NCI-H2029 treated with DMSO at 0.1 percent for 48 hours (cell line): ENCODE measurements at regions not wholly inside any gene's neighbourhood (a gene's known extent, or its start where the extent isn't known, plus 50 kb on each side); places are given as distances from the start of the nearest gene placed in this dataset.
A peak's percentile ranks its signal among the peaks of the same experiment; 100 is the strongest.

ENCODE experiments used
- DNase-seq: peaks from one replicate; lab custom pipeline; 2025; lab: John Stamatoyannopoulos, UW

- DNase-seq: no peak
Measured at GRCh38 chr13:74966275-74966674, 515.7 kb downstream of the TBC1D4 start.

GRCh38 chr13:74945637-74946036, 536.3 kb downstream of the TBC1D4 start:
- DNase-seq: no peak

GRCh38 chr13:74931698-74932433, 550.1 kb downstream of the TBC1D4 start:
- DNase-seq: no peak

DNA sequence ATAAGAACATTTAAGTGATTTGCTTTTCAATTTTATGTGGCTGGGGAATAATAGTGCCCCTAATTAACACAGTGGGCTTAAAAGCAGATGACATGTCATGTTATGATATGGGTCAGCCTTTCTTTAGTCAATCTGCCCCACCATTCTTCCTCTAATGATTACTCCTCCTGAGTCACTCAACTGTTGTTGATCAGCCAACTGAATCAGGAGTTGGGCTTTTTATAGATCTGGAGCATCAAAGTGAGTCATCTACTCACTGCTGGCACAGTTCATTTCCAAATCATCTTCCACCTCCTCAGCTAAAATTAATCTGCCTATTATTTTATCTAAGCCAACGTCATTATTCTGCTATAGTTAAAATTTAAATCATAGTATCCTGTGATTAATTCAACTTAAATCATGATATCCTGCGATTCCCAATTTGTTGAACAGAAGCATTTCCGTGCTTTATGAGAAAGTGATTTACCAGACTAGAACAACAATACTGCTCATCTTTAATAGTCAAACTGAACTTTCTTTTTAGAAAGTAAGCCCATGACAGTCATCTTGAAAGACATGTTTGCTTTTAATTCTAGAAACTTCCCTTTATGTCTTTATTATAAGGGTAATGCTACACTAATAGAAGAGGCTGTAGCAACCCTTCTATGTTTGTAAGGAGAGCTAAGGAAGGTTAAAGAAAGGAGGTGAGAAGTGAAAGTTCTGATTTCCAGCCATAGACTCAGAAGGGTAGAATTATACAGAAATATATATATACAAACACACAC, 551.4 kb downstream of the TBC1D4 start:
- no peak for DNase-seq

DNA sequence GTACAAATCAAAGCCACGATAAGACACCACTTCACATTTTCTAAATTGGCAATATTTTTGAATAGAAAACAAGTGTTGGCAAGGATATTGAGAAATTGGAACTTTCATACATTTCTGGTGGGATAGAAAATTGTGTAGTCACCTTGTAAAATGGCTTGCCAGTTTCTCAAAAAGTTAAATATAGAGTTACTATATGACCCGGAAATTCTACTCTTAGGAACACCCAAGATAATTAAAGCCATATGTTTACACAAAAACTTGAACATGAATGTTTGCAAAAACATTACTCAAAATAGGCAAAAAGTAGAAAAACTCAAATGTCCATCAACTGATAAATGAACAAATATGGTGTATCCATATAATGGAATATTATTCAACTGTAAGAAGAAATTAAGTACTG, 552.5 kb downstream of the TBC1D4 start:
- DNase-seq: no peak

- no peak for DNase-seq
Measured at GRCh38 chr13:74927823-74928222, 554.1 kb downstream of the TBC1D4 start.

- no peak for DNase-seq
Measured at GRCh38 chr13:74922963-74923362, 559.0 kb downstream of the TBC1D4 start.

GRCh38 chr13:74921326-74921725, 560.6 kb downstream of the TBC1D4 start:
- DNase-seq: no peak

- DNase-seq: no peak
Measured at GRCh38 chr13:74920920-74921319, 561.0 kb downstream of the TBC1D4 start.

DNA sequence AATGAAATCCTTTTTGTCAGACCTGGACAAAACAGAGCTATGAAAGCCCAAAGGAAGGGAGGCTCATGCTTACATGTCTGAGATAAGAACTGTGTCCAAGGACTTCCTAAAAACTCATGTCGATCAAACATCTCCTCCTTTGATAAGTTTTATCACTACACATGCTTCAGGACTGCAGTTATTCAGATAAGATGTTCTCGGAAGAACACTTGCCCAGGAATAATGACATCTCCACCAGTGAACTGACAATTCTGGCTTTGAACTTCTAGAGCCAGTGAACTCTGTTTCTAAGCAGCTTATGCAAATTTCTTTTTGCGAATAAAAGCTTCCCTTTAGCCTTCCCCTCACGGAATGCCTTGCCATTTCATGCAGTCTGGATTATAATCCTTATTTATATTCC, 561.6 kb downstream of the TBC1D4 start:
- no peak for DNase-seq

- DNase-seq: no peak
Measured at GRCh38 chr13:74919914-74920313, 562.1 kb downstream of the TBC1D4 start.

DNA sequence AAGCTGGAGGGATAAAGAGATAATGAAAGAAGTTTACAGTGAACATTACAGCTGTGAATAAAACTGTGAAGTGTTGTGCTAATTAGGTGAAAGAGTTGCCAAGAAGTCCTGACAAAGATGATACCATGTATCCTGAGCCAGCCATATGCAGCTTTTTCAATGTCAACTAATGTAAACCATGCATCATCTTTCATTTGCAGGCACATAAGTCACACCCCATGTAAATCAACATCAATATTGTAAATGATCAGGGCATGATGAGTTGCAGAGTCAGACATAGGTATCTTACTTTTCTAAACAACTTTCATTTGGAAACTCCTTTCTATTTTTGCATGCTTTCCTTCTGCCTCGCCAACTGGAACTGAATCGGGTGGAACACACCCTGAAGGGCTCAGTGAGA, 569.1 kb downstream of the TBC1D4 start:
- DNase-seq: no peak

- DNase-seq: no peak
Measured at GRCh38 chr13:74910415-74910814, 571.6 kb downstream of the TBC1D4 start.

DNA sequence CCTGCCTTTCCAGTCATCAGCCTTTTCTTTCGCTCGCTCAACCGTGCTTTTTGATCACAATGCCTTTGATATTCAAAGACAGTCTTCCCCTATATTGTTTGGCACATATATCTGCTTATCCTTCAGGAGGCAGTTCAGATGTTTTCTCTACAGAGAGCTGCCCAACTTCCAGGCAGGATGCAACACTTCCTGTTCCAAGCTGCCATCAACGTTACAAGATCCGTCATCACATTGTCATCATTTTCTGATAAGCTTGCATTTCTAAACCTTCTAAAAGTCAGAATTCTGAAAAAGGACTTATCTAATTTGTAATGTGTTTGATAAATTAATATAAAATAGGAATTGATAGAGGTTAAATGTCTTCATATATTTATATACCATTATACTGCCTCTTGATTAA, 574.2 kb downstream of the TBC1D4 start:
- no peak for DNase-seq

DNA sequence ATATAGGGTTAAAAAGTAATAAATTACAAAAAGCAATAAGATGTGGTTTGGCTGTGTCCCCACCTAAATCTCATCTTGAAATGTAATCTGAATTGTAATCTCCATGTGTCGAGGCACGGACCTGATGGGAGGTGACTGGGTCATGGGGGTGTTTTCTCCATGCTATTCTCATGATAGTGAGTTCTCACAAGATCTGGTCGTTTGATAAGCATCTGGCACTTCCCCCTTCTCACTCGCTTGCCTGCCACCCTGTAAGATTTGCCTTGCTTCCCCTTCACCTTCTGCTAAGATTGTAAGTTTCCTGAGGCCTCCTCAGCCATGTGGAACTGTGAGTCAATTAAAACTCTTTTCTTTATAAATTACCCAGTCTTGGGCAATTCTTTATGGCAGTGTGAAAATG, 577.4 kb downstream of the TBC1D4 start:
- DNase-seq: no peak

- DNase-seq: no peak
Measured at GRCh38 chr13:74895042-74895796, 586.8 kb downstream of the TBC1D4 start.

DNA sequence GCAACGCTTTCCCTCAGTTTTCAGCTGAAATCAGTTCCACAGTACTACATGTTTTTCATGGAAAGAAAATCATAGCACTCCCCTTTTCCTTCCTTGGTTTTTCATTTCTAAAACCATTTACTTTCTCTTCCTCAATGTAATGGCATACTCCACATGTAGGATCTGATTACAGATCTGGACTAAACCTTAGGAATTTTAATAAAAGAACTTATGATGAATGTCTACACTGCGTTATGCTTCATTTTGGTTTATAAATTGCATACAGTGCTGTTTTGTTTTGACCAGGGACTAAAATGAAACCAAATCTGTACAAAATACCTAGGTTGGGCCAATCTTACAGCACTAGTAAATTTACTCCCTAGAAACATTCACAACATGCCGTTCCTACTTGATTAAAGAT, 589.9 kb downstream of the TBC1D4 start:
- no peak for DNase-seq

DNA sequence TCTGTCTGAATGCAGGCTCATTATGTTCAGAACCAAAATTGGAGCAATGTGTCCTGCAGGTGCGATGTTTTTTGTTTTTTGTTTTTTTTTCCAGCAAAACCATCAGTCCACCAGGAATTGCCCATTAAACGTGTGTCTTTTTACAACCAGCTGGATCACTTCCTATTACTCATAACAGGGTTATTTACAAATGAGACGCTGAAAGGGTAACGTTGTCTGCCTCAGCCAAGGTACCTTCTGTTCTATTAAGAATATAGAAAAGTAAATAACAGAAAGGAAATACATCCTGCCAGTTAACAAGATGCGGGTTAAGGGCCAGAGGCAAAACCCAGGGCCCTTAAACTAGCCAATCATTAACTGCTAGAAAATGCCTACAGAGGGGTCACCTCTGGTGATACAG, 590.4 kb downstream of the TBC1D4 start:
- peak; percentile 0 for DNase-seq

DNA sequence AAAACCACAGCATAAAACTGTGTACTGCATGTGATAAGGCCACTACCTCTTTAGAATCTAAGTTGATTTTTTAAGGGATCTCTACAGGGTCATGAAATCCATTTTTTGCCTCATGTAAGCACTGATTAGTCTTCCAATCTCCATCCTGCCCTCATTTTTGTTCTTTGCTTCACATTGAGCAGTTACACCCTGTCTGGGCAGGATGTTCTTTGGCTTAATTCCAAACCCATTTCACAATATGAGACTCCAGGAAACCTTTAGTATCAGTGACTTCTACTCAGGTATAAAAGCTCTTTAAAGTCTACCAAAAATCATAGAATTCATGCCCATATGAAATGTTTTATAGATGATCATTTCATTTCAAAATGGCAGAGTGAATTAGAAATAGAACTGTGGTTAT, 592.6 kb downstream of the TBC1D4 start:
- DNase-seq: peak; percentile 0

DNA sequence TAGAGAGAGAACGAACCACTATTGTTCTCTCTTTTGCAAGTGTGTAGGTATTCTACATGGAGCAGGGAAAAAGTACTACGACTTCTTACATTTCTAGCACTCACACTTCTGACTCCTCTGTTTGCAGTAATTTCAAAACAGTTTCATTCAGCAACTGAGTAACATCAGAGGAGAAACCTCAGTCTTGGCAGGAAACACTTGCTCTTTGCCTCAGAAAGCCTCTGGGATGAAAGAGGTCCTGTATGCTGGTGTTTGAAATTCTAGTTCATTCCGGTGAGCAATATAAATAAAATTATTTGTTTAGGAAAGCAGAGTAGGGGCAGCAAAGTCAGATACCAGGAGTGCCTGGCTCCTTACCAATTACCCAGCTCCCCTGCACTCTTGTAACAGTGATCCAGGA, 595.5 kb downstream of the TBC1D4 start:
- peak; percentile 0 for DNase-seq

- no peak for DNase-seq
Measured at GRCh38 chr13:74883834-74884233, 598.1 kb downstream of the TBC1D4 start.

- DNase-seq: no peak
Measured at GRCh38 chr13:74871369-74872070, 610.4 kb downstream of the TBC1D4 start.
